ENCODE measurements at regions not wholly inside any gene's neighbourhood (a gene's known extent, or its start where the extent isn't known, plus 50 kb on each side); places are given as distances from the start of the nearest gene placed in this dataset.

DNA sequence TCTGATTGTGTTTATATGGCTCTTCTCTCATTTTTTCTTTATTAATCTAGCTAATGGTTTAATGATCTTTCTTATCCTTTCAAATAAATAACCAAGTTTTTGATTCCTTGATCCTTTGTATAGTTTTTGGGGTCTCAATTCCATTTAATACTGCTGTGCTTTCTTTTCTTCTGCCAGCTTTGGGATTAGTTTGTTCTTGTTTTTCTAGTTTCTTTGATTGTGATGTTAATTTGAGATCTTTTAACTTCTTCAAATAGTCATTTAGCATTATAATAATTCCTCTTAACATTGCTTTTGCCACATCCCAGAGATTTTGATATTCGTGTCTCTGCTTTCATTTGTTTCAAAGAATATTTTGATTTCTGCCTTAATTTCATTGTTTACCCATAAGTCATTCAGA, 1126.6 kb downstream of the NAALADL2 start:
- Histone ChIP-seq H3K9me3 (ENCODE audit: low read length) (peaks cover 13% of the 10 kb centered on the region), H3K9me2 (replicated peaks; ENCODE audit: insufficient read depth, low read length) (no peaks in the 10 kb centered on the region; the same call in 1 of the 2 replicates), H3K27me3 (ENCODE audit: low read length) (no peaks in the 10 kb centered on the region), H4K20me1 (ENCODE audit: insufficient read depth, low read depth, low read length) (no peaks in the 10 kb centered on the region), H3K4me3 (ENCODE audit: low read length) (no peak overlapping the region), H3K27ac (ENCODE audit: low read length) (no peak overlapping the region), H3K9ac (ENCODE audit: low read length) (no peak overlapping the region), H2AFZ (ENCODE audit: low read length) (no peak overlapping the region), H3K36me3 (ENCODE audit: insufficient read depth, low read length) (no peaks in the 10 kb centered on the region), H3K4me1 (ENCODE audit: low read length) (no peaks in the 10 kb centered on the region), H3K79me2 (ENCODE audit: low read length) (no peaks in the 10 kb centered on the region), H3K4me2 (ENCODE audit: low read depth, low read length, poor library complexity, severe bottlenecking) (no peak overlapping the region)
- DNase-seq: no peak

DNA sequence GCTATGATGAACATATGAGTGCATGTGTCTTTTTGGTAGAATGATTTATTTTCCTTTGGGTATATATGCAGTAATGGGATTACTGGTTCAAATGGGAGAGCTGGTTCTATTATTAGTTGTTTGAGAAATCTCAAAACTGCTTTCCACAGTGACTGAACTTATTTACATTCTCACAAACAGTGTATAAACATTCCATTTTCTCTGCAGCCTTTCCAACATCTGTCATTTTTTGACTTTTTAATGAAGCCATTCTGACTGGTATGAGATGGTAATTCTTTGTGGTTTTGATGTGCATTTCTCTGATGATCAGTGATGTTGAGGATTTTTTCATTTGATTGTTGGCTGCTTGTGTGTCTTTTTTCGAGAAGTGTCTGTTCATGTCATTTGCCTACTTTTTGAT, 1124.2 kb downstream of the NAALADL2 start:
- H3K9ac ChIP-seq (ENCODE audit: low read length): no peak overlapping the region
- DNase-seq: no peak
- H3K79me2 ChIP-seq (ENCODE audit: low read length): no peaks in the 10 kb centered on the region
- no peaks in the 10 kb centered on the region for H3K27me3 ChIP-seq (ENCODE audit: low read length)
- H3K4me2 ChIP-seq (ENCODE audit: low read depth, low read length, poor library complexity, severe bottlenecking): no peak overlapping the region
- no peak overlapping the region for H3K4me3 ChIP-seq (ENCODE audit: low read length)
- H3K9me3 ChIP-seq (ENCODE audit: low read length): peaks cover 10% of the 10 kb centered on the region
- no peak overlapping the region for H2AFZ ChIP-seq (ENCODE audit: low read length)
- no peaks in the 10 kb centered on the region for H3K36me3 ChIP-seq (ENCODE audit: insufficient read depth, low read length)
- H3K27ac ChIP-seq (ENCODE audit: low read length): no peak overlapping the region
- no peaks in the 10 kb centered on the region for H3K4me1 ChIP-seq (ENCODE audit: low read length)
- no peaks in the 10 kb centered on the region; the same call in 1 of the 2 replicates for H3K9me2 ChIP-seq (replicated peaks; ENCODE audit: insufficient read depth, low read length)
- no peaks in the 10 kb centered on the region for H4K20me1 ChIP-seq (ENCODE audit: insufficient read depth, low read depth, low read length)

DNA sequence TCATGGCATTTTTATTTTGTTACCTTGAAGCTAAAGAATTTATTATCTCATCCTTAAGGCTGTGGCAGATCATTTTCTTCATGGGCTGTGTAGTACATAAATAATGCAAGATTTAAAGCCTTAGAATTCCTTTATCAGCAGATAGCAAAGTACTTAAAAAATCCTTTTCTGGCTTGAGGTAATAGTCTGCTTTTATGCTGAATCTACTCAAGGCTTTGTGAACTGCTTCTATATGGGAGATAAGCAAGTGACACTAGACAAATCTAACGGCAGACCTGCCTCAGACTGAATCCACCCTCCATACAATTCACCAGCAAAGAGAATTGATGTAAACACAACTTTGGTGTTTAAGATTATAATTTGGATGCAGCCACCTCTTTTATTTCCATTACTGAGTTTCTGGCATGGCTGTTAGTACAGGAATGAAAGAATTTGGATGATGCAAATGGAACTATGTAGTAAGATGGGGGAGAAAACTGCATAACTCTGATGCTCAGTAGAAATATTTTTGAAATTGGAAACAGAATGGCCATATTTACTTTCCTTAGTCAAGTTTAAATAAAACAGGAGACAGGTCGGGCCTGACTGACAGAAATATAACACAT, 1121.5 kb downstream of the NAALADL2 start:
- H3K9me3 ChIP-seq (ENCODE audit: low read length): peaks cover 15% of the 10 kb centered on the region; the same call in 1 of the 2 replicates

DNA sequence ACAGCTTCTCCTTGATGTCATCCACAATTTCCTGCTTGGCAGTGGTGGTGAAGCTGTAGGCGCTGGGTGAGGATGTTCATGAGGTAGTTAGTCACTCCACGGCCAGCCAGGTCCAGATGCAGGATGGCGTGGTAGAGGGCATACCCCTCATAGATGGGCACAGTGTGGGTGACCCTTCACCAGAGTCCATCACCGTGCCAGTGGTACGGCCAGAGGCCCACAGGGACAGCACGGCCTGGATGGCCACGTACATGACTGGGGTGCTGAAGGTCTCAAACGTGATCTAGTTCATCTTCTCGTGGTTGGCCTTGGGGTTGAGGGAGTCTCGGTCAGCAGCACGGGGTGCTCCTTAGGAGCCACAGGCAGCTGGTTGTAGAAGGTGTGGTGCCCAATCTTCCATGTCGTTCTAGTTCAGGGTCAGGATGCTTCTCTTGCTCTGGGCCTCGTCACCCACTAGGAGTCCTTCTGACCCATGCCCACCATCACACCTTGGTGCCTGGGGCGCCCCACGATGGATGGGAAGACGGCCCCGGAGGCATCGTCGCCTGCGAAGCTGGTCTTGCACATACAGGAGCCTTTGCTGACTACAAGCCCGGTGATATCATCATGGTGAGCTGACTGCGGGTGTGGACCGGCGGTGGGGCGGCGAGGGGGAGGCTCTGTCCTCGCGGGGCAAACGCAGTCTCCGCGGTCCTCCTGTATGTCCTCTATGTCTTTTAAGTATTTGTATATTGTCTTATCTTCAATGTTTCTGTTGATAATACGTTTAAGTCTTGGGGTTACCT, 1119.0 kb downstream of the NAALADL2 start:
- DNase-seq: no peak
- Histone ChIP-seq H3K4me3 (ENCODE audit: low read length) (no peak overlapping the region), H3K9ac (ENCODE audit: low read length) (no peak overlapping the region), H3K4me1 (ENCODE audit: low read length) (no peaks in the 10 kb centered on the region), H3K4me2 (ENCODE audit: low read depth, low read length, poor library complexity, severe bottlenecking) (no peak overlapping the region), H3K9me2 (replicated peaks; ENCODE audit: insufficient read depth, low read length) (no peaks in the 10 kb centered on the region; the same call in 1 of the 2 replicates), H3K9me3 (ENCODE audit: low read length) (peaks cover 15% of the 10 kb centered on the region), H3K27me3 (ENCODE audit: low read length) (no peaks in the 10 kb centered on the region), H3K36me3 (ENCODE audit: insufficient read depth, low read length) (no peaks in the 10 kb centered on the region), H3K27ac (ENCODE audit: low read length) (no peak overlapping the region), H2AFZ (ENCODE audit: low read length) (no peak overlapping the region), H4K20me1 (ENCODE audit: insufficient read depth, low read depth, low read length) (no peaks in the 10 kb centered on the region), H3K79me2 (ENCODE audit: low read length) (no peaks in the 10 kb centered on the region)

More for the DNA sequence above, 1121.5 kb downstream of the NAALADL2 start:
- no peaks in the 10 kb centered on the region for H3K27me3 ChIP-seq (ENCODE audit: low read length)
- H3K79me2 ChIP-seq (ENCODE audit: low read length): no peaks in the 10 kb centered on the region
- H3K4me1 ChIP-seq (ENCODE audit: low read length): no peaks in the 10 kb centered on the region
- H3K9ac ChIP-seq (ENCODE audit: low read length): no peak overlapping the region
- H3K9me2 ChIP-seq (replicated peaks; ENCODE audit: insufficient read depth, low read length): no peaks in the 10 kb centered on the region; the same call in 1 of the 2 replicates
- H3K4me3 ChIP-seq (ENCODE audit: low read length): no peak overlapping the region
- H4K20me1 ChIP-seq (ENCODE audit: insufficient read depth, low read depth, low read length): no peaks in the 10 kb centered on the region
- H3K4me2 ChIP-seq (ENCODE audit: low read depth, low read length, poor library complexity, severe bottlenecking): no peak overlapping the region
- no peak for DNase-seq
- no peaks in the 10 kb centered on the region for H3K36me3 ChIP-seq (ENCODE audit: insufficient read depth, low read length)
- no peak overlapping the region for H2AFZ ChIP-seq (ENCODE audit: low read length)
- H3K27ac ChIP-seq (ENCODE audit: low read length): no peak overlapping the region

DNA sequence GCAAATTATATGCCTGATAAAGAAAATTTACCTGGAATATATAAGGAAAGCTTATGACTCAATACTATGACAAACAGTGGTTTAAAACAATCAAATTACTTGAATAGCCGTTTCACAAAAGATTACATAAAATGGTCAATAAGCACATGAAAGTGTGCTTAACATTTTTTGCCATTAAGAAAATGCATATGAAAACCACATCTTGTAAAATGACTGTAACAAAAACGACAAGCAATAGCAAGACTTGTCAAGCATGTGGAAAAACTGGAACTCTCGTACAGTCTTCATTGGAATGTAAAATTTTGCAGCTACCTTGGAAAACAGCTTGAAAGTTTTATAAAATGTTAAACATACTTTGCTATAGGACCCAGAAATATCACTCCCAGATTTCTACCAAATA, 1110.3 kb downstream of the NAALADL2 start:
- Histone ChIP-seq H3K4me1 (ENCODE audit: low read length) (no peaks in the 10 kb centered on the region), H3K4me3 (ENCODE audit: low read length) (no peak overlapping the region), H3K79me2 (ENCODE audit: low read length) (no peaks in the 10 kb centered on the region), H3K36me3 (ENCODE audit: insufficient read depth, low read length) (no peaks in the 10 kb centered on the region), H3K27me3 (ENCODE audit: low read length) (no peaks in the 10 kb centered on the region), H3K4me2 (ENCODE audit: low read depth, low read length, poor library complexity, severe bottlenecking) (no peak overlapping the region), H3K9me2 (replicated peaks; ENCODE audit: insufficient read depth, low read length) (no peaks in the 10 kb centered on the region), H3K9me3 (ENCODE audit: low read length) (peaks cover 29% of the 10 kb centered on the region), H2AFZ (ENCODE audit: low read length) (no peak overlapping the region), H3K27ac (ENCODE audit: low read length) (no peak overlapping the region), H3K9ac (ENCODE audit: low read length) (no peak overlapping the region), H4K20me1 (ENCODE audit: insufficient read depth, low read depth, low read length) (no peaks in the 10 kb centered on the region)
- no peak for DNase-seq

DNA sequence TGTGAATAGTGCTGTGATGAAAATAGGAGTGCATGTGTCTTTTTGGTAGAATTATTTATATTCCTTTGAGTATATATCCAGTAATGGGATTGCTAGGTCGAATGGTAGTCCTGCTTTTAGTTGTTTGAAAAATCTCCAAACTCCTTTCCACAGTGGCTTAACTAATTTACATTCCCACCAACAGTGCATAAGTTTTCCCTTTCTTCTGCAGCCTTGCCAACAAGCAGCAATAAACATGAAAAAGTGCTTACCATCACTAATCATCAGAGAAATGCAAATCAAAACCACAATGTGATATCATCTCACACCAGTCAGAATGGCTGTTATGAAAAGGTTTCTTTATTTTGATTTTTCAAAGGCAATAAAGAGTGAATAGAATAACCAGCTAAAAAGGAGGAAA, 1105.9 kb downstream of the NAALADL2 start:
- H3K79me2 ChIP-seq (ENCODE audit: low read length): no peaks in the 10 kb centered on the region
- H3K4me1 ChIP-seq (ENCODE audit: low read length): no peaks in the 10 kb centered on the region
- no peak overlapping the region for H3K27ac ChIP-seq (ENCODE audit: low read length)

DNA sequence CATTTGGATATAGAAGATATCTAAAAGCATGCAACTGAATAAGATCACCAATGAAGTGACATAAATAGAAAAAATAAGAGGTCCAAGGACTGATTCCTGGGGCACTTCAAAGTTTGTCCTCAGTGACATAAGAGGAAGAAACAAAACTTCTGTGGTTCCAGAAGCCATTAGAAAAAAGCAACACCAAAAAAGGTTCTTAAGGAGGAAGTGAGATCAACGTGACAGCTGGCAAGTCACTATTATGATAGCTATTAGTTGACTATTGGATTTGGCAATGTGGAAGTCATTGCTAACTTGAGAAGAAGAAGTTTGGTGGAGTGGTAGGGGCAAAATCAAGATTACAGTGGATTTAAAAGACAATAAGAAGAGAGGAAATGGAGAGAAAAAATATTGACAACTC, 1098.3 kb downstream of the NAALADL2 start:
- Histone ChIP-seq H3K27ac (ENCODE audit: low read length) (no peak overlapping the region), H3K9ac (ENCODE audit: low read length) (no peak overlapping the region), H3K27me3 (ENCODE audit: low read length) (no peaks in the 10 kb centered on the region), H3K79me2 (ENCODE audit: low read length) (no peaks in the 10 kb centered on the region), H4K20me1 (ENCODE audit: insufficient read depth, low read depth, low read length) (no peaks in the 10 kb centered on the region), H3K9me2 (replicated peaks; ENCODE audit: insufficient read depth, low read length) (no peaks in the 10 kb centered on the region), H3K4me2 (ENCODE audit: low read depth, low read length, poor library complexity, severe bottlenecking) (no peak overlapping the region), H3K36me3 (ENCODE audit: insufficient read depth, low read length) (no peaks in the 10 kb centered on the region), H3K4me3 (ENCODE audit: low read length) (no peak overlapping the region), H3K4me1 (ENCODE audit: low read length) (no peaks in the 10 kb centered on the region), H2AFZ (ENCODE audit: low read length) (no peak overlapping the region; the same call in 1 of the 2 replicates), H3K9me3 (ENCODE audit: low read length) (peaks cover 4% of the 10 kb centered on the region; the same call in 1 of the 2 replicates)
- no peak for DNase-seq

More for the DNA sequence above, 1105.9 kb downstream of the NAALADL2 start:
- no peak overlapping the region for H3K4me2 ChIP-seq (ENCODE audit: low read depth, low read length, poor library complexity, severe bottlenecking)
- no peak overlapping the region for H3K4me3 ChIP-seq (ENCODE audit: low read length)
- H3K9me3 ChIP-seq (ENCODE audit: low read length): peaks cover 23% of the 10 kb centered on the region
- no peak overlapping the region for H3K9ac ChIP-seq (ENCODE audit: low read length)
- H3K9me2 ChIP-seq (replicated peaks; ENCODE audit: insufficient read depth, low read length): no peaks in the 10 kb centered on the region
- DNase-seq: no peak
- H3K36me3 ChIP-seq (ENCODE audit: insufficient read depth, low read length): no peaks in the 10 kb centered on the region
- no peaks in the 10 kb centered on the region for H4K20me1 ChIP-seq (ENCODE audit: insufficient read depth, low read depth, low read length)
- no peak overlapping the region for H2AFZ ChIP-seq (ENCODE audit: low read length)
- no peaks in the 10 kb centered on the region for H3K27me3 ChIP-seq (ENCODE audit: low read length)

DNA sequence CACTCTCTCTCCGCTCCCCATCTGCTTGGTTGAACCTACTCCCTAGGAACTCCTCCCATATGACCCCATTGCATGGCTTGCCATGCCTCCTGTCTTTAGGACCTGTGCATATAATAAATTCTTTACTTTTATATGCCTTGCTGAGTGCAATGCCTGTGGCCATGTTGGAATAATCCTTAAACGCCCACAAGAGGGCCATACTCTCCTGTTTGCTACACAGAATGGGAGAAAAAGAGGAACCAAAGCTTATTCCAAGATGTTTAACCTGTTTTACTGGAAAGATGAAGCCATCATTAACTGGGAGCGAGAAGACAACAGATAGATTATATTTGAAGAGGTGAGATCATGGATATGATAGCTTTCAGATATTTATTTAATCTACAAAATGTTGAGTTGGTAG, 1097.8 kb downstream of the NAALADL2 start:
- no peaks in the 10 kb centered on the region for H3K9me2 ChIP-seq (replicated peaks; ENCODE audit: insufficient read depth, low read length)
- no peaks in the 10 kb centered on the region for H3K36me3 ChIP-seq (ENCODE audit: insufficient read depth, low read length)
- peaks cover 4% of the 10 kb centered on the region; the same call in 1 of the 2 replicates for H3K9me3 ChIP-seq (ENCODE audit: low read length)
- no peak overlapping the region for H3K4me2 ChIP-seq (ENCODE audit: low read depth, low read length, poor library complexity, severe bottlenecking)
- no peak overlapping the region for H3K9ac ChIP-seq (ENCODE audit: low read length)
- H3K27me3 ChIP-seq (ENCODE audit: low read length): no peaks in the 10 kb centered on the region
- H3K4me1 ChIP-seq (ENCODE audit: low read length): no peaks in the 10 kb centered on the region
- H4K20me1 ChIP-seq (ENCODE audit: insufficient read depth, low read depth, low read length): no peaks in the 10 kb centered on the region
- H2AFZ ChIP-seq (ENCODE audit: low read length): no peak overlapping the region
- H3K27ac ChIP-seq (ENCODE audit: low read length): no peak overlapping the region
- no peaks in the 10 kb centered on the region for H3K79me2 ChIP-seq (ENCODE audit: low read length)
- no peak for DNase-seq
- no peak overlapping the region for H3K4me3 ChIP-seq (ENCODE audit: low read length)
